ENCODE measurements at regions not wholly inside any gene's neighbourhood (a gene's known extent, or its start where the extent isn't known, plus 50 kb on each side); places are given as distances from the start of the nearest gene placed in this dataset.
A peak's percentile ranks its signal among the peaks of the same experiment; 100 is the strongest.

DNA sequence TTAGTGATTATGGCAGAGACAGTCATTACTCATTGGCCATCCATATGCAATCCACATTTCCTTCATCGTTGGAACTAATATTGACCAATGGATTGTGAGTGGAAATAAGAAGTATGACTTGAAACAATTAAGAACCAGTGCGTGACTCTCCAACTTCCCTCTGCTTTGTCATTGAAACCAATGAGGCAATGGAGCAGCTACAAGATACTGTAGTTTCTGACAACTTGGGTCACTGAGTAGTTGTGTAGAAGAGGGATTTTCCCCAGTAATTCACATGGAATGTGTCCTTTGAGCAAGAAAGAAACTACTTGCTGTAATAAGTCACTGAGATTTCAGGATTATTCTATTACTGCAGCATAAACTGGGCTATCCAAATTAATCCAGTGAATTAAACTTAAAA, 785.3 kb upstream of the RIOK2 start:
- no peak overlapping the region for H3K4me3 ChIP-seq (replicated peaks; ENCODE audit: low read depth, low read length)
- TF ChIP-seq CTCF (IDR thresholded peaks at IDR 0.05; ENCODE audit: low read length, missing control alignments), result no peak
- DNase-seq (ENCODE audit: low read depth), result no peak

GRCh38 chr5:97979740-97980139, 793.7 kb upstream of the RGMB start:
- H3K4me3 ChIP-seq (replicated peaks; ENCODE audit: low read depth, low read length), result no peak overlapping the region
- peak; percentile 91 for DNase-seq (ENCODE audit: low read depth)
- no peak for TF ChIP-seq CTCF (IDR thresholded peaks at IDR 0.05; ENCODE audit: low read length, missing control alignments)

GRCh38 chr5:97980291-97980690, 793.2 kb upstream of the RGMB start:
- TF ChIP-seq CTCF (IDR thresholded peaks at IDR 0.05; ENCODE audit: low read length, missing control alignments), result no peak

DNA sequence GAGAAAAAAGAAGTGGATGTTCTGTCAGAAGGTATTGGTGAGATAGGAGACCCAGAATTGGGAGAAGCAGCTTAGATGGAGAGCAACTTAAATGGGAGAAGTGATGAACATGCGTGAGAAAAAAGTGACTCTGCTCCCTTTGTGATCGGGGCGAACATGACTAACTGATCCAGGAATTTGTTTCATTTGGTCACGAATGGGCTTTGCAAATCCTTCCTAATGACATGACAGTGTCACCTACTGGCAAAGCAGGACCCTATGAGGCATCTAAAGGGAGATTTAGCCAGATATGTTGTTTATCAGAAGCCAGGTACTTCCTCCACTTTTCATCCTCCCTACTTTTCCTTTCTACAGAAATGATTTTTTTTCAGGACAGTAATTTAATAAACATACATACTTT, 787.4 kb upstream of the RGMB start:
- H3K4me3 ChIP-seq (replicated peaks; ENCODE audit: low read depth, low read length), result no peak overlapping the region
- TF ChIP-seq CTCF (IDR thresholded peaks at IDR 0.05; ENCODE audit: low read length, missing control alignments), result peak; percentile 12
- DNase-seq (ENCODE audit: low read depth), result peak; percentile 59

More at GRCh38 chr5:97980291-97980690, 793.2 kb upstream of the RGMB start:
- no peak overlapping the region for H3K4me3 ChIP-seq (replicated peaks; ENCODE audit: low read depth, low read length)
- DNase-seq (ENCODE audit: low read depth), result peak; percentile 65

- no peak for TF ChIP-seq CTCF (IDR thresholded peaks at IDR 0.05; ENCODE audit: low read length, missing control alignments)
- DNase-seq (ENCODE audit: low read depth), result no peak
- no peak overlapping the region for H3K4me3 ChIP-seq (replicated peaks; ENCODE audit: low read depth, low read length)
Observed at GRCh38 chr5:97991236-97991635, 782.2 kb upstream of the RGMB start.

DNA sequence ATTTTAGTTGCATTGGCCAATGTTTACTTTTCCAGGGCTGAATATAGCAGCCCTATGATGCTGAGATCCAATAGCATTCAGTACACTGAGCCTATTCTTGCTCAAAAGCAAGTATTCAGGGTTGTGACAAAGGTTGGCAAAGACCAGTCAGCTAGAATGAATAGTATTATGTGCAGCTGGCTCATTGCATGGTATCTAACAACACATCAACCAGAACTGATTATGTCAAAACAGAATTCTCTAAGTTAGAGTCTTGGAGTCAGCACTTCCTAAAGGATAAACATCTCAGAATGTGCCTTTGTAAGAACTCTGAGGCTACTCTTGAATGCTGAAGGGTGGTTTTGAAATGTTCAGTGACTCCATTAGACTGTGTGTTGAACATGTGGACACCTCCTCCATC, 774.5 kb upstream of the RGMB start:
- TF ChIP-seq CTCF (IDR thresholded peaks at IDR 0.05; ENCODE audit: low read length, missing control alignments), result no peak
- no peak overlapping the region for H3K4me3 ChIP-seq (replicated peaks; ENCODE audit: low read depth, low read length)
- peak; percentile 23 for DNase-seq (ENCODE audit: low read depth)

DNA sequence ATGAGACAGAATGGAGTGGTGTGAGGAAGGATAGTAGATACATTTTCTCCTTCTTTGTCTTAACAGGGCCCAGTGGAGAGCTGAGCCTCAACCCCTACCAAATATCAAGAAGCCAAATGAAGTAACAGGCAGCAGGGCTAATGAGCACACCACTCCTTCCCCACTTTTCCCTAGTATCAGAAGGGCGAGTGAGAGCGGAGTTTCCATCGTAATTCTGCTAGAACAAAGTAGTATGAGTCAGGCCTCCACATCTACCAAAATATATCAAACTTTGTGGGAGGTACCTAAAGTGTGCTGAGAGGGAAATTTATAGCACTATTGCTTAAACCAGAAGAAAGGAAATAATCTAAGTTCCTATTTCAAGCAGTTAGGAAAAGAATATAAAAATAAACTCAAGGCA, 769.0 kb upstream of the RGMB start:
- no peak overlapping the region for H3K4me3 ChIP-seq (replicated peaks; ENCODE audit: low read depth, low read length)
- TF ChIP-seq CTCF (IDR thresholded peaks at IDR 0.05; ENCODE audit: low read length, missing control alignments), result no peak
- DNase-seq (ENCODE audit: low read depth), result no peak

Data from fibroblast of pulmonary artery (primary cell).